Left forelimb (tissue), 1 donor: ENCODE measurements at regions not wholly inside any gene's neighbourhood (a gene's known extent, or its start where the extent isn't known, plus 50 kb on each side); places are given as distances from the start of the nearest gene placed in this dataset.

Experiments used
- DNase-seq: peaks from one replicate; pipeline ENCODE4 v3.0.0-alpha.2; 2018; ENCODE audit warnings: low spot score

DNA sequence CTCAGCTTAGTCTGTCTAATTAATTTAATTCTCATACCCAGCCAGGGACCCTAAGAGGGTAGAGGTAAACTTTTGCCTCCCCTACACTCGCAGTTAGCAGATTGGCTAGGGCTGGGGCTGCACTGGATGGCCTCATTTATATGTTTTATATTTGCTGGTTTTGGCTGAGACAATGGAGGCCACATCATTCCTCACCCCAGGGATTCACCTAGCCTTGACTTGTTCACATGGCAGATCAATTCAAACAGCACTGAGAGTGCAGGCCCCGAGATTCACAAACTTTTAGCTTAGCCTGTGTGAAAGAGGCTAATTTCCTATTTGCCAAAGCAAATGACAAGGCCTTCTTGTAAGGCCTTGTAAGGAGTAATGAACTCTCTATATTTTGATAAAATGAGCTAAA lies 844.4 kb downstream of the ARAP2 start:
- no peak for DNase-seq

GRCh38 chr4:35423104-35423503 lies 821.2 kb downstream of the ARAP2 start:
- DNase-seq: no peak

- DNase-seq: no peak
Measured at GRCh38 chr4:35447474-35447873, 796.8 kb downstream of the ARAP2 start.

- no peak for DNase-seq
Measured at GRCh38 chr4:35459045-35459444, 785.3 kb downstream of the ARAP2 start.

- no peak for DNase-seq
Measured at GRCh38 chr4:35461931-35462659, 782.2 kb downstream of the ARAP2 start.

GRCh38 chr4:35463251-35463952 lies 780.9 kb downstream of the ARAP2 start:
- no peak for DNase-seq

DNA sequence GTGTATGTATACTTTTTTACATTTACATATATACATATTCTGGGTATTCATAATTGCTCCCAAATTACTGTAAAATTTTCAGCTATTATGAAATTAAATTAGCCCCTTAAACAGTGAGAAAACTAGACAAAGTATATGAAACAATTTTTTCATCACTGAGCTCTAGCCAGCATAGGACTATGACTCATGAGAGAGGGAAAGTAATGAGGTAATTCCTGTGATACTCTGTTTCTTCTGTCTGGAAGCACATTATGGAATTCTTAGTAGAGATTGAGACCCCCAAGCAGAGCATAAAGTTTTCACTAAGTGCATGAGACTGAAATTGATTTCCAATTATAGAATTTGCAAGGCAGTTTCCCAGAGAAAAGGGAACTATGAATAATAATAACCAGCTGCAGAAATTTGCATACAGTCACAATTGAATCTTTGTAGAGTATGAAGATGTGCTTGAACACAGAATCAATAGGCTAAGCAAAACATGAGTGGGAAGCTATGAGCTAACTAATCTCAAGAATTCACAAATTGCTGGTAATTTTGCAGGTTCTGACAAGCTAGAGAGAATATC lies 779.3 kb downstream of the ARAP2 start:
- DNase-seq: no peak

- no peak for DNase-seq
Measured at GRCh38 chr4:35491093-35491492, 753.2 kb downstream of the ARAP2 start.

DNA sequence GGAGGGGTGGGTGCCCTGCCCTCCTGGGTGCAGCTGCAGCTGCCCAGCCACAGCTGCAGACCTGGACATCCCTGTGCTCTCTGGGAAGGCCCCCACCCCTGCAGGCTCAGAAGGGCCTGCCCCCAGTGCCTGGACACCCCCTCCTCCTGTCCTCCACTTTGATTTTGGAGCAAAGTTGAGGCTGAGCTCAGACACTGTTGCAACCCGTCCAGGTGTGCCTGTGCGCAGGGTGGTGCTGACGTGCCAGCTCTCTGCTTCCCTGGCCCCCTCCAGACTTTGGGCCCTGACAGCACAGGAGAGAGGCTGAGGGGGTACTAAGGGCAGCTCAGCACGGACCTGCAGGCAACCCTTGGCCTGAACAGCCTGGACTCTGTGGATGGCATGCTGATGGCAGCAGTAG lies 750.3 kb downstream of the ARAP2 start:
- no peak for DNase-seq

GRCh38 chr4:35494955-35495354 lies 749.4 kb downstream of the ARAP2 start:
- no peak for DNase-seq

- no peak for DNase-seq
Measured at GRCh38 chr4:35500812-35501211, 743.5 kb downstream of the ARAP2 start.

GRCh38 chr4:35503435-35503834 lies 740.9 kb downstream of the ARAP2 start:
- DNase-seq: no peak

DNA sequence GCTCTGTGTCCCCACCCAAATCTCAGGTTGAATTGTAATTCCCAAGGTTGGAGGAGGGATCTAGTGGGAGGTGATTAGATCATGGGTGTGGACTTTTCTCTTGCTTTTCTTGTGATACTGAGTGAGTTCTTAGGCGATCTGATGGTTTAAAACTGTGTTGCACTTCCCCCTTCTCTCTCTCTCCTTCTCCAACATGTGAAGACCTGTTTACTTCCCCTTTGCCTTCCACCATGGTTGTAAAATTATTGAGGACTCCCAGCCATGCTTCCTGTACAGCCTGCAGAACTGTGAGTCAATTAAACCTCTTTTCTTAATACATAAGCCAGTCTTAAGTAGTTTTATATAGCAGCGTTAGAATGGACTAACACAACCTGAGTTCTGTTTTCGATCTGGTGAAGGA lies 738.2 kb downstream of the ARAP2 start:
- no peak for DNase-seq

DNA sequence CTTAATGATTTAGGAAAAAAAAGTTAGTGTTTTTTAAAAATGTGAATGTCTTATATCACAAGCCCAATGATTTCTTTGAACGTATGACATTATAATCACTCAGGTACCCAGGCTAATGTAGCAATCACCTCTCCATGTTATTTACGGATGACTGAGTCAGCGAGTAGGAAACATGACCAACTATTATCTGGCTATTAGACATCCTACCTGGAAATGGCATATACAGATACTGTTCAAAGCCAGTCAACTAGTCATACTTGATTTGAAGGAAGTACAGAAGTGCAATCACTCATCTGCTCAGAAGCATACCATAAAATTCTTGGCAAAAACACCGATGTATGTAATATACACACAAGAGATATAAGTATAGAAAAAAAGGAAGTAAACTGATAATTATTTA lies 732.5 kb downstream of the ARAP2 start:
- DNase-seq: no peak

DNA sequence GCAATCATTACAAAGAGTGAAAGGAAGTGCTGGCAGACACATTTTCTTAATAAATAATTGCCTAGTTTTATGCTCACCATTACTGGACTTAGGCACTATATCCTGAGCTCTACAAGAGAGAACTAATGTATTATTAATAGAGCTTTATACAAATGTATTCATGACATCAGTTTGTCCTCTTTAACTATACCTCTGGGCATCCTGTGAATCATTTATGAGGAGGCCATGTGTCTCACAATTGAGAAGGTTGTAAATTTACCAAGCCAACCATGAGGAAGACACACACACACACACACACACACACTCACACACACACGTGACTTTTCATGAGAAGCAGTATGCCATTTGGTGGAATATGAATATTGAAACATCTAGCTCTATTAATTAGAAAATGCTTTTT lies 728.2 kb downstream of the ARAP2 start:
- DNase-seq: no peak

DNA sequence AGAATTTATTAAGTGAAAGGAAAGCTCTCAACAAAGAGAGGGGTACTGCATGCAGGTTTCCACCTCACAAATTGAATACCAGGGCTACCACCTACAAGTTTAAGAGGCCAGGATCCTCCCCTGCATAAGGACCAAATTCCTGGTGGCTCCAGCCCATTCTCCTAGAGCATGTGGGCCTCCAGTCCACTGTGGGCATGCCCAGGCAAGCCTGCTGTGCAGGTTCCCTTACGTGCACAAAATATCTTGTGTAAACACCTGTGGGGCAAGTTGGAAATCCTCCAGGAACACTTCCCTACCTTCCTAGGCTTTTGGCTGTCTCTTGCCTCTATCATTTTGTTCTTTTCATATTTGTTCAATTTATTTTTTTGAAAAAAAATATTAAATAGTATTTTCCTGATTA lies 724.3 kb downstream of the ARAP2 start:
- no peak for DNase-seq

DNA sequence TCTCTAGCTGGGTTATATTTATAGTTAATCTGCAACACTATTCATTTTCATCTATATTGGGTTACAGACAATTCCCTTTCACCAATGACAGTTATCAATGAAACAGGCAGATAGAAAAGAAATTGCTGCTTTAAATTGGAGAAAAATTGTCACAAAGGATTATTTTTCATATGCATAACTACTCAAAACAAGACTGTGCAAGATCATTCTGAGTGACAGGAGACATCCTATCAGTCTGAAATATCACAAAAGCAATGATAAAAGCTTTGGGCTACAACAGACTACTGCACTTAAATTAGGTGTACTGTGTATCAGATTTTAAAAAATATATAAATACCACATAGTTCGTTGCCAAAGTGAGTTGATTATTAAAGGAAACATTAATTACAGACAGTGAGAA lies 722.6 kb downstream of the ARAP2 start:
- no peak for DNase-seq

GRCh38 chr4:35525192-35525978 lies 718.9 kb downstream of the ARAP2 start:
- DNase-seq: no peak

DNA sequence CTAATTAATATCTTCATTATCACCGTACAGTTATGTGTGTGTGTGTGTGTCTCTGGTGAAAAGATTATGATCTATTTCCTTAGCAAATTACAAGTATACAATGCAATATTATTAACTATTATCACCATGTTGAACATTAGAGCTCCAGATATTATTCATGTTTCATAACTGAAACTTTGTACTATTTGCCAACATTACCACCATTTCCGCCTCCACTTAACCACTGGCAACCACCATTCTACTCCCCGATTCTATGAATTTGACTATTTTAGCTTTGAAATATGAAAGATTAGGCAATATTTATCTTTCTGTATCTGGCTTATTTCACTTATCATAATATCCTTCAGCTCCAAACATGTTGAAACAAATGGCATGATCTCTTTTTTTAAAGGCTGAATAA lies 717.9 kb downstream of the ARAP2 start:
- DNase-seq: no peak

DNA sequence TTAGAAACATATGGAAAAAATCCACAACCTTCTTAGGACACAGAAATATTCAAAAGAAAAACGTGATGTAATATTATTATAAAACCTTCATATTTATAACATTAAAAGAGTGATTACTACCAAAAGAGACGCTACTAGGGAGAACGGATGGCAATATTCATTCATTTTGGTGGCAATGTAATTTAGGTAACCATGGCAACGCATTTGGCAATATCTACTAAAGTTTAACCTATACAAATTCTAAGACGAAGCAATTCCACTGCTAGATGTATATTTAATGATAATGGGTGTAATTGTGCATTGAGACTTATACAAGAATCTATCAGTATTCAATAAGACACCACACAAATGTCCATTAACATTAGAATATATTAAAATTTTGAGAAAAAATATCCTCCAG lies 709.4 kb downstream of the ARAP2 start:
- no peak for DNase-seq

- DNase-seq: no peak
Measured at GRCh38 chr4:35538807-35539206, 705.5 kb downstream of the ARAP2 start.

DNA sequence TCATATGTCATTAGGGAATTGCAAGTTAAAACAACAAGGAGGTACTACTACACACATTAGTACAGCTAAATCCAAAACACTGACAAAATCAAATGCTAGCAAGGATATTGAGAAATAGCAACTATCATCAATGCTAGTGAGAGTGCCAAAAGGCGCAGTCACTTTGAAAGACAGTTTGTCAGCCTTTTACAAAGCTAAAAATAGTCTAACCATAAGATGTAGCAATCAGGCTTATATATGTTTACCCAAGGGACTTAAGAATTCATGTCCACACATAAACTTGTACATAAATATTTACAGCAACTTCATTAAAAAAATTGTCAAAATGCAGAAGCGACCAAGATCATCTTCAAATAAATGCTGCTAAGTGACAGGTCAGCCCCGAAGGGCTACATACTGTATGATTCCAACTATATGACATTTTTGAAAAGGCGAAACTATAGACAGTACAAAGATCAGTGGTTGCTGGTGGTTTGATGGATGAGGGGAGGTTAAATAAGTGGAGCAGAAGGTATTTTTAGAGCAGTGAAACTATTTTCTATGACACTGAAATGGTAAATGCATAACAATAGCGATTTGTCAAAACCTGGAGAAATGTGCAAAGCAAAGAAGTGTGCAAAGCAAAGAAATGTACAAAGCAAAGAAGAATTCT lies 704.8 kb downstream of the ARAP2 start:
- no peak for DNase-seq
